Amygdala (tissue), 56 donors: ENCODE measurements at regions not wholly inside any gene's neighbourhood (a gene's known extent, or its start where the extent isn't known, plus 50 kb on each side); places are given as distances from the start of the nearest gene placed in this dataset.
"Not testable (repeated sequence)": the region's sequence is repeated elsewhere in the genome, so short reads cannot be mapped to it uniquely, and the experiment has no call there.

Experiments
- DNase-seq, 56 donors: peaks; one replicate each; lab custom pipeline; 2025; lab: John Stamatoyannopoulos, UW

DNA sequence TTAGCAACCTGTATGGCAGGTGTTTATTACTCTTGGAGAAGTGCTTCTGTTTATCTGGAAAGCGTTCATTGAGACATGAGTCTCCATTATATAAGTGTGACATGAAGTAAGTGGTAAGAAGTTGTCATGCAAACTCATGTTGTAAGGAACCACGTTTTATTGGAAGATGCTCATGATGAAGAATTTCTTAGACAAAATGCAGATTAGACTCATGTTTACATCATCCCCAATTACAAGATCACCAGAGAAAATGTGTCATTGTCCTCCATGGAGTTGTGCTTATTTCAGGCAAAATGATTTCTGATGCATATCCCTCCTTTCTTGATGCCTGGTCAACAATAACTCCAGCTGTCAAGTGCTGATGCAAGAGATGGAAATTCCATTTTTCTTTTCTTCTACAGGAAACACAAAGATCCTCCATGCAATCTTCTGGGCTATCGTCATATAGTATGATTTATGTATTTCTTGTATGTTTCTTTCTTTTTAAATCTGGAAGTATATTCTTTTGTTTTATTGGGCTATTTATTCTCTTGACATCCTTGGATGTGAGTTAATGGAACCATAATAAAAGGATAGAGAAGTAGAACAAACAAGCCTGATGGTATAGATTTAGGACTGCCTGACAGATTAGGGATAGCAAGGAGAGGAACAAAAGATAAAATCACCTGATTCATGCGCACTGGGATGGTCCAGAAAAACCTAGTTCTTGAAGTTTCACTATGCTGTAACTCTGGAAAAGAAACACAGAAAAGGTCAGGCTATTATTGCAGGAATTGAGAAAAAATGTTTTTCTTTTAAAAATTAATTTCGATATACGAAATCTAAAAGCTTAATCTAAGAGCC is 50.7 kb upstream of the DIAPH3 start:
- no peak for DNase-seq

GRCh38 chr13:60220072-60220471 is 56.3 kb upstream of the DIAPH3 start:
- no peak for DNase-seq

DNA sequence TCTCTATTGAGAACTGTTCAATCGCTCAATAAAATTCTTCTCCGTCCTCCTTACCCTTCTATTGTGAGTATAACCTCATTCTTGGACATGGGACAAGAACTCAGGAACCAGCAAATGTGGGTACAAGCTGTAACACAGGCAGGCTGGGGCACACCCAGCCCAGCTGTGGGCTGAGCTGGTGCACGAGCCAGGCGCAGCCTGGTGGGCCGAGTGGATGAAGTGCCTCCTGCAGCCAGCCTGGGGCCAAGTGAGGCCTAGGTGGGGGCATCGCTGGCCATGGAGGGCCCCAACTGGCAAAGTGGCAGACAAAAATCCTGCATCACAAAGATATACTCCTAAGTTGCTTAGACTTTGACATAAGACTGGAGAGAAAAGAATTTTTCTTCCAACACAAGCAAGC is 57.9 kb upstream of the DIAPH3 start:
- no peak for DNase-seq

- DNase-seq, result no peak
These were observed 62.8 kb upstream of the DIAPH3 start for GRCh38 chr13:60226507-60226906.

DNA sequence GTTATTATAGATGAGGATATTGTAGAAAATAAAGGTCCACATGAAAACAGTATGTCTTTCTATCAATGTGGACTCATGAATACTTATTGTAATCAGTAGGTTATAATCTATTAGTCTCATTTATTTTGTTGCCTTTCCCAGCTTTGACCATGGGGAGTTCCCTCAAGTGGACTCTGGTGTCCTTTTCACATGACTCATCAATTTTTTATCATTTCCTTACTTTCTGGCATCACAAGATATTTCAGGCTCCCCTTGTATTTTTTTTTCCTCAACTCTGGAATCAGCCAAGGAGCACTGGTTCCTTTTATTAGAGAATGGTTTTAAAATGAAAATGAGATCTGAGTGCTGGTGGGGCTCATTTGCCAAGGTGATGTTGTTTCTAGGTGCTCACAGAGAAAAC is 63.4 kb upstream of the DIAPH3 start:
- no peak for DNase-seq

DNA sequence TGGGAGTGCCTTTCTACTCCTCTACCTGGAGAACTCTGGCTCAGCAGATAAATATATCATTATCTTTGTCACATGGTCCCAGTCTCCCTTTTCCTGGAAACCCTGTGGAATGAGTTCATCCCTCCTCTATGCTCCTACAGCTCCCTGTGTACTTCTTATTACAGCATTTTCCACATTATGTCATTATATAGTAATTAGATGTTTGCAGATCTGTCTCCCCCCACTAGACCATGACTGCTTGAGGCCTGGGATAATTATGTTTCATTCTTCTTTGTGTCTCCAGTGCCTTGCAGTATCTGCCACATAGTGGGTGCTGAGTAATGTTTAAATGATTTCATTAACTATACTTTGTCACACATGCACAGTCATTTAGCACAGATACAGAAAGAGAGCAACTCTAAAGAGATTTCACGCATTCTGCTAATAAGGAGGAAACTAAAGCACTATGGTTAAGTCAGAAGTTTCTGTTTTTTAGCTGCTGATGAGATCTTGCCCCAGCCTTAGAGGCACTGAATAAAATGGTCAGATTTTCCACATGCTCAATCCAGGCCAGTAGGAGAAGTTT is 66.1 kb upstream of the DIAPH3 start:
- no peak for DNase-seq

- no peak for DNase-seq
These were observed 66.9 kb upstream of the DIAPH3 start for GRCh38 chr13:60230593-60230992.

- no peak for DNase-seq
These were observed 78.4 kb upstream of the DIAPH3 start for GRCh38 chr13:60242043-60242595.

DNA sequence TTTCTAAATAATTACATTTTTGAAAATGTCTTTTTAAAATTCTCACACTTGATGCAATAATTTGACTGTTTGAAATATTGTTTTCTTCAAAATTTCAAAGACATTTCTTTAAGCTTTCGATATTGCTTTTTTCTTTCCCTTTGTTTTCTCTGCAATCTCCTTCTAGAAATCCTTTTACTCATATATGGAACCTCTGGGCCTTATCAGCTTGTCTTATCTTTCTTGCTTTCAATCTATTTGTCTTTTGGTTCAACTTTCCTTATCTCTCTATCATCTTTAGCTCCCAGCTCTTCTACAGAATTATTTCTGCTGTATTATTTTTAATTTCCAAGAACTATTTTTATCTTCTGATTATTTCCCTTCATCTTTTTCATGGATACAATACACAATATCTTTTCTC is 80.7 kb upstream of the DIAPH3 start:
- DNase-seq, result no peak

- DNase-seq, result not testable (repeated sequence)
These were observed 87.7 kb upstream of the DIAPH3 start for GRCh38 chr13:60251419-60251818.

- no peak for DNase-seq
These were observed 94.6 kb upstream of the DIAPH3 start for GRCh38 chr13:60258349-60258748.

- no peak for DNase-seq
These were observed 96.7 kb upstream of the DIAPH3 start for GRCh38 chr13:60260440-60260839.

DNA sequence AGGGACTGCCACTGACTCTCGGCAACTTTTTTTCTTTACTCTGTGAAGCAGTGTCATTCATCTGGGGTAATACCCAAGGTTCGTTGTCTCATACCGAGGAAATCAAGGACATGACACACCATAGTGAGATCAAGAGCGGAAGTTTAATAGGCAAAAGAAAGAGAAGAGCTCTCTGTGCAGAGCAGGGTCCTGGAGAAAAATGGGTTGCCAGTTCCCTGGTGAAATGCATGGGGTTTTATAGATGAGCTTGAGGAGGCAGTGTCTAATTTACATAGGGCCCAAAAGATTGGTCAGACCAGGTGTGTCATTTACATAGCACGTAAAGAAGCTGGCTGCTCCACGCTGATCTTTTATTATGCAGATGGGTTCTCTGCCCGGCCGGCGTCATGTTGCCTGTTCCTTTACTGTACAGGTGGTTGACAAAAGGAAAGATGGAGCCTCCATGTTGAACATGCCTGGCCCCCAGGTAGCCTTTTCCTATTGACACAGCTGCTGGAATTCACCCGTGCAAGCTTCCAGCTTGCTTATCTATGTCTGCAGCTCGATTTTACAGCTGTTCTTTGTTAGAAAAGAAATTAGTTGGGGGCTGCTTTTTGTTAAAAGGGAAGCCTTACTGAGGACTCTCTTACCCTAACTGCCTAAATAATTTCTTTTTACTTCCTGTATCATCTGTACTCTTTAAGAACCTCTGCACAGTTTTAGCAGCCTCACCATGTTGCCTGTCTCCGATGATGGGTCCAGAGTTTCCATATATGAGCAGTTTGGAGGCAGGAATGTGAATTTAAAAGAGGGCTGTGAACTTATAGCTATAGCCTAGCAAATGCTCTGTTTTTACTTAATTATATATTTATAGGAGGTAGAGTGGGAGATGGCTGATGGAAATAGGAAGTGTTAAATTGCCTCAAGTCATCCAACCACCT is 98.0 kb upstream of the DIAPH3 start:
- no peak for DNase-seq

DNA sequence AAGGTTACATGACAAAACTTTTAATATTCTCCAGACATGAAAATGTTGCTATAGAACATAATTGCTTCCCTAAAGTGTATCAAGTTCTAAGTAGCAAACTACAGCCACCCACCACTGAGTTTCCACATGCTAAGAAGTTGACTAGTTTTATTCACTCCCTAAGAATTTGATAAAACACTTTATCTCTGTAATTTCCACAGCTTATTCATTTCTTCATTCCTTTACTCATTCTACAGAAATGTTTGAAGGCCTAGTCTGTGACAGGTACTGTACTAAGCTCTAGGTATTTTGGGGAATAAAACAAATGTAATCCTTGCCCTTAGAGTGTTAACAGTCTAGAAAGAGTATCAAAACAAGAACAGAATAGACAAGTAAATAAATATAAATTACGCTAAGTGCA is 101.8 kb upstream of the DIAPH3 start:
- DNase-seq, result no peak

DNA sequence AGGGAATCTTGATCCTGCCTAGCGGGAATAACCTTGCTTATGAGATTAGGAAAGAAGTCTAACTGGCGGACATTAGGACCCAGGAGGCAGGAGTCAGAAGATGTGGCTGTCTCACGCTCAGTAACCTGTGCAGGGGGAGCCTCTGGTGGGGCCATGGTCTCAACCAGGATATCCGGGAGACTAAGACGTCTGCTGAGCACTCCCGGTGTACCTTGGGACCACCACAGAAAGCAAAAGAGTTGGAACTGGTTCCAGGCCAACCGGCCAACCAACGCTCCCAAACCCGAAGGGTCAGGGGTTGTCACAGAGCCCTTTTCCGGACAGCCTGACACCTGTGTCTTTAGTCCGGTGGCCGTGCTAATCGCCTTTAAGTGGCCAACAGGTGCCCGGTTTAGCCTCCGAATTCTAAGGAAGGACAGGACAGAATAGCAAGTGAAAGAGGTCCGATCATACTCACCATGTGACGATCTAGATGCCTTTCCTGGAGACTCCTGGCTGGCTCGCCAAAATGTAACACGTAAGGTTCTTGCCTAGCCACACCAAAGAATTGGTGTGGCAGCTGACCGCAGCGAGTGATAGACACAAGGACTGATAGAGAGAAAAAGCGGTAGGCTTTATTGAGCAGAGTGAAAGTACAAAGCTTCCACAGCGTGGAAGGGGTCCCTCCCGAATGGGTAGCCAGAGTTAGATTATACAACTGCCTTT is 103.9 kb upstream of the DIAPH3 start:
- no peak for DNase-seq

- no peak for DNase-seq
These were observed 104.5 kb upstream of the DIAPH3 start for GRCh38 chr13:60268203-60268555.

DNA sequence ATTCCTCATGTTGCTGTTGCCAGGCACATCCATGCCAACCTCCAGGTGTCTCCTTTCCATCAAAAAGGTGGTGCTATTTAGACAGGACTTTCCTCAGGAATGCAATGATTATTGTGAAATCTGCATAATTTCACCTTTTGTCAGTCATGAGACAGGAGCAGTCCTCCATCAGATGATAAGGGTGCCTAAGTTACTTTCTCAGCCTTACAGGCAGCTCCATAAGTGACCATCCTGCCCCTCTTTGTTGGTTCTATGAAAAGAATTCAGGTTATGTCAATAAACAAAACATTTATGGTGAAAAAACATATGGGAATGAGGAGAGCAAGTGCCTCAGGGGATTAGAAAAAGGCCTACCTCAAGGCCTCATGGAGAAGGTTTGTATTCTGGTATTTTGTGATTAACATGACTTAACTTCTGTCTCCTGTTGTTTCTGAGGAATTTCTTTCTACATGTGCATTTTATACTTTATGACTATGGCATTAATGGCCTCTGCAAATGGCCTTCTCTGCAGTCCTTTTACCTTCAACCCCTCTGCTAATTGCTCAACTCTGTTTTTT is 110.3 kb upstream of the DIAPH3 start:
- no peak for DNase-seq

DNA sequence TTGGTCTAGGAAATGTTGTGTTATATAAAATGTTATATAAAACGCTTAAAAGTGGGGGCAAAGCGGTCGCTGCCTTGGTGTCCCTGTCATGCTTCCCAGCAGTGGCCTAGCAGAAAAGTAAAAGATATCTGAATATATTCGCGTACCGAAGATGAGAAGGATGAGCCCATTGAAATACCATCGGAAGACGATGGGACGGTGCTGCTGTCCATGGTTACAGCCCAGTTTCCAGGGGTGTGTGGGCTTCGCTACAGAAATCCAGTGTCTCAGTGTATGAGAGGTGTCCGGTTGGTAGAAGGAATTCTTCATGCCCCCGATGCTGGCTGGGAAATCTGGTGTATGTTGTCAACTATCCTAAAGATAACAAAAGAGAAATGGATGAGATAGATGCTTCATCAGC is 110.9 kb upstream of the DIAPH3 start:
- DNase-seq, result no peak

DNA sequence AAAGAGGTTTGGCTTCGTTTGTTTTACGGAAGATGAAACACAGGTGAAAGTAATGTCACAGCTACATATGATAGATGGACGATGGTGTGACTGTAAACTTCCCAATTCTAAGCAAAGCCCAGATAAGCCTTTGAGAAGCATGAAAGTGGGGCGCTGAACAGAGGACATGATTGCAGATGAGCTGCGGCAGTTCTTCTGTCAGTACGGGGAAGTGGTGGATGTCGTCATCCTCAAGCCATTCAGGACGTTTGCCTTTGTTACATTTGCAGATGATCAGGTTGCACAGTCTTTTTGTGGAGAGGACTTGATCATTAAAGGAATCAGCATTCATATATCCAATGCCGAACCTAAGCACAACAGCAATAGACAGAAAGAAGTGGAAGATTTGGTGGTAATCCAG is 111.5 kb upstream of the DIAPH3 start:
- no peak for DNase-seq

- not testable (repeated sequence) for DNase-seq
These were observed 116.5 kb upstream of the TDRD3 start for GRCh38 chr13:60280524-60280923.
